PC-3 (cell line): ENCODE measurements at regions not wholly inside any gene's neighbourhood (a gene's known extent, or its start where the extent isn't known, plus 50 kb on each side); places are given as distances from the start of the nearest gene placed in this dataset.

Experiments
- ATAC-seq: fragments of 200-7000 bp; cut with Tn5 transposase; 2 replicates; pipeline ENCODE4 v1.9.1; 2020; ENCODE audit warnings: mild to moderate bottlenecking, moderate library complexity
- BruUV-seq: library from RNA; stranded (reverse); fragments of 400-500 nt; replicated peaks from 2 replicates; lab custom pipeline; 2021; lab: Mats Ljungman, UMichigan
- CTCF ChIA-PET: fragments of 300-600 bp; sonication (Branson Sonifier 250); formaldehyde crosslinking; loops from one replicate; lab custom pipeline; 2022; ENCODE audit warnings: antibody characterized with exemption; lab: Charles Lee
- POLR2A ChIA-PET: fragments of 300-600 bp; sonication (Branson Sonifier 250); formaldehyde crosslinking; loops from one replicate; lab custom pipeline; 2022; ENCODE audit warnings: antibody characterized with exemption; ENCODE audit not compliant: unreplicated experiment; lab: Charles Lee
- DNase-seq: peaks from one replicate; pipeline ENCODE4 v3.0.0-alpha.2; 2015
- H2AFZ ChIP-seq: fragments of 300-600 bp; sonication (generic); 2 replicates; pipeline ENCODE4 v1.6.0; 2016; ENCODE audit warnings: antibody characterized with exemption, low read length
- H3F3A ChIP-seq: fragments of 300-600 bp; sonication (generic); one replicate; pipeline ENCODE4 v1.6.0; 2017; ENCODE audit warnings: antibody characterized with exemption, low read length, control low read depth, mild to moderate bottlenecking; ENCODE audit not compliant: unreplicated experiment
- H3K27ac ChIP-seq: fragments of 300-600 bp; sonication (generic); 2 replicates; pipeline ENCODE4 v1.5.1; 2016; ENCODE audit warnings: mild to moderate bottlenecking, low read length
- H3K27me3 ChIP-seq: fragments of 300-600 bp; sonication (generic); 2 replicates; pipeline ENCODE4 v1.6.1; 2016; ENCODE audit warnings: low read length, mixed read lengths
- H3K36me3 ChIP-seq: fragments of 300-600 bp; sonication (generic); 2 replicates; pipeline ENCODE4 v1.6.1; 2016; ENCODE audit warnings: low read depth, mixed run types, low read length, mixed read lengths
- H3K4me1 ChIP-seq: fragments of 300-600 bp; sonication (generic); 2 replicates; pipeline ENCODE4 v1.5.1; 2016; ENCODE audit warnings: low read length; ENCODE audit not compliant: insufficient read depth
- H3K4me2 ChIP-seq: fragments of 300-600 bp; sonication (generic); 2 replicates; pipeline ENCODE4 v1.6.0; 2016; ENCODE audit warnings: low read length
- H3K4me3 ChIP-seq: fragments of 300-600 bp; sonication (generic); 2 replicates; pipeline ENCODE4 v1.5.1; 2016; ENCODE audit warnings: mild to moderate bottlenecking, low read length, mixed read lengths
- H3K79me2 ChIP-seq: fragments of 300-600 bp; sonication (generic); 2 replicates; pipeline ENCODE4 v1.6.1; 2017; ENCODE audit warnings: low read length, mixed read lengths
- H3K9ac ChIP-seq: fragments of 300-600 bp; sonication (generic); 2 replicates; pipeline ENCODE4 v1.6.0; 2016; ENCODE audit warnings: mild to moderate bottlenecking, low read length
- H3K9me2 ChIP-seq: fragments of 300-600 bp; sonication (generic); replicated peaks from 2 replicates; pipeline ENCODE4 v1.6.1; 2016; ENCODE audit warnings: mixed run types, low read length, mixed read lengths
- H3K9me3 ChIP-seq: fragments of 300-600 bp; sonication (generic); 2 replicates; pipeline ENCODE4 v1.6.1; 2016; ENCODE audit warnings: low read length, mixed read lengths
- H4K20me1 ChIP-seq: fragments of 300-600 bp; sonication (generic); 2 replicates; pipeline ENCODE4 v1.6.1; 2016; ENCODE audit warnings: low read length, mixed read lengths
- CTCF ChIP-seq: fragments of 300-600 bp; sonication (generic); conservative IDR thresholded peaks from 2 replicates; pipeline ENCODE4 v1.5.1; 2017; ENCODE audit warnings: antibody characterized with exemption, low read depth, mild to moderate bottlenecking, low read length
- EZH2 ChIP-seq: fragments of 300-600 bp; sonication (generic); IDR thresholded peaks from one replicate; pipeline ENCODE4 v1.6.1; 2017; ENCODE audit warnings: antibody characterized with exemption, mild to moderate bottlenecking, low read length; ENCODE audit not compliant: unreplicated experiment
- EZH2phosphoT487 ChIP-seq: fragments of 300-600 bp; sonication (generic); IDR thresholded peaks from 2 replicates; pipeline ENCODE4 v1.6.1; 2018; ENCODE audit warnings: mild to moderate bottlenecking, antibody characterized with exemption, low read length, borderline replicate concordance
- intact Hi-C: fragments of 100-400 bp; cut with micrococcal nuclease; formaldehyde crosslinking; loops from 2 replicates; pipeline ENCODE4 v1.9.0; 2023

- Histone ChIP-seq H3K36me3 (no peaks in the 10 kb centered on the region), H3K9me3 (no peaks in the 10 kb centered on the region), H3K9me2 (no peaks in the 10 kb centered on the region), H3K9ac (no peak overlapping the region), H4K20me1 (no peaks in the 10 kb centered on the region), H3K4me1 (no peaks in the 10 kb centered on the region), H3K79me2 (no peaks in the 10 kb centered on the region), H3K4me2 (no peak overlapping the region), H2AFZ (no peak overlapping the region), H3F3A (no peaks in the 10 kb centered on the region), H3K27ac (no peak overlapping the region), H3K27me3 (peaks cover 60% of the 10 kb centered on the region), H3K4me3 (no peak overlapping the region)
- TF ChIP-seq CTCF (no peak), EZH2phosphoT487 (no peak), EZH2 (no peak)
- DNase-seq (no peak), ATAC-seq (no peak)
- no TSS peak for BruUV-seq
- intact Hi-C loops, result no loop called here
- POLR2A ChIA-PET, result no interaction called here
- CTCF ChIA-PET, result no interaction called here
These were observed 85.1 kb upstream of the ZPBP start for GRCh38 chr7:50178166-50178565.

- Histone ChIP-seq H3F3A (no peaks in the 10 kb centered on the region), H3K79me2 (no peaks in the 10 kb centered on the region), H3K27ac (no peak overlapping the region), H4K20me1 (no peaks in the 10 kb centered on the region), H3K9me3 (no peaks in the 10 kb centered on the region), H3K4me2 (no peak overlapping the region), H2AFZ (no peak overlapping the region), H3K27me3 (peaks cover 67% of the 10 kb centered on the region), H3K9ac (no peak overlapping the region), H3K36me3 (no peaks in the 10 kb centered on the region), H3K4me1 (no peaks in the 10 kb centered on the region), H3K4me3 (no peak overlapping the region), H3K9me2 (no peaks in the 10 kb centered on the region)
- POLR2A ChIA-PET, result no interaction called here
- no peak for ATAC-seq
- TF ChIP-seq EZH2, result no peak
- no peak for TF ChIP-seq CTCF
- no peak for TF ChIP-seq EZH2phosphoT487
- no peak for DNase-seq
- CTCF ChIA-PET, result no interaction called here
- intact Hi-C loops, result no loop called here
- no TSS peak for BruUV-seq
These were observed 81.9 kb upstream of the ZPBP start for GRCh38 chr7:50174948-50175347.

GRCh38 chr7:50166997-50167965 lies 74.2 kb upstream of the ZPBP start:
- Histone ChIP-seq H3K9me2 (no peaks in the 10 kb centered on the region), H3K27me3 (peaks cover 45% of the 10 kb centered on the region), H3K79me2 (no peaks in the 10 kb centered on the region), H3K27ac (no peak overlapping the region), H3K9ac (no peak overlapping the region), H4K20me1 (no peaks in the 10 kb centered on the region), H3K36me3 (no peaks in the 10 kb centered on the region), H3K9me3 (no peaks in the 10 kb centered on the region), H2AFZ (no peak overlapping the region), H3K4me3 (no peak overlapping the region), H3F3A (no peaks in the 10 kb centered on the region), H3K4me1 (no peaks in the 10 kb centered on the region), H3K4me2 (no peak overlapping the region)
- CTCF ChIA-PET, result no interaction called here
- DNase-seq, result no peak
- POLR2A ChIA-PET, result no interaction called here
- intact Hi-C loops, result no loop called here
- ATAC-seq, result no peak
- TF ChIP-seq EZH2phosphoT487, result no peak
- no peak for TF ChIP-seq CTCF
- no peak for TF ChIP-seq EZH2
- no TSS peak for BruUV-seq
